ENCODE measurements at regions not wholly inside any gene's neighbourhood (a gene's known extent, or its start where the extent isn't known, plus 50 kb on each side); places are given as distances from the start of the nearest gene placed in this dataset.

GRCh38 chrX:114015966-114016365 lies 567.9 kb upstream of the HTR2C start:
- Histone ChIP-seq H3K36me3 (ENCODE audit: control insufficient read depth, insufficient read depth, low read length) (peaks cover 10% of the 10 kb centered on the region; the same call in 1 of the 3 replicates), H3K9me3 (replicated peaks; ENCODE audit: control insufficient read depth, insufficient read depth, low read depth, low read length) (no peaks in the 10 kb centered on the region), H3K9me1 (ENCODE audit: control insufficient read depth, insufficient read depth, low read length) (no peaks in the 10 kb centered on the region), H2AFZ (ENCODE audit: low read depth, low read length) (no peak overlapping the region), H3K27me3 (ENCODE audit: control insufficient read depth in 2 of 2, insufficient read depth in 2 of 2, low read length in 2 of 2) (no peaks in the 10 kb centered on the region), H3K9ac (ENCODE audit: insufficient read depth in 1 of 2, low read depth in 2 of 2, low read length in 2 of 2) (no peak overlapping the region), H3K4me2 (ENCODE audit: insufficient read depth, low read length) (no peak overlapping the region), H3K4me3 (no peak overlapping the region), H3K79me2 (ENCODE audit: control insufficient read depth, insufficient read depth, low read length) (no peaks in the 10 kb centered on the region; the same call in 2 of the 3 replicates), H3K27ac (ENCODE audit: extremely low read depth, low read depth, low read length) (no peak overlapping the region), H4K20me1 (replicated peaks; ENCODE audit: control insufficient read depth, insufficient read depth, low read length) (no peaks in the 10 kb centered on the region), H3K4me1 (replicated peaks in 1 of 2; ENCODE audit: control insufficient read depth in 2 of 2, insufficient read depth in 2 of 2, low read length in 2 of 2) (no peaks in the 10 kb centered on the region; a peak in 1 of 5 replicates)
- WGBS (ENCODE audit: insufficient coverage, low coverage, missing lambda C conversion rate): 38% methylated on average over 2 of the region's 6 CpGs
- ChIA-PET CTCF (ENCODE audit: low intra/inter-chr PET ratio) (no interaction called here), POLR2A (interaction anchor here (0.7 kb wide), 1 partner anchor 76 kb away, joined by 3 read pairs; no protein-coding TSS in a partner anchor)
- intact Hi-C loops (cut with micrococcal nuclease) (no loop called here), in situ Hi-C loops (cut with MboI) (no loop called here)
- no TSS peak for BruUV-seq (replicated peaks)
- DNase-seq (ENCODE audit: extremely low read depth in 1 of 4, low spot score in 3 of 4): no peak
- TF ChIP-seq RBM34 (IDR thresholded peaks at IDR 0.05; ENCODE audit: borderline replicate concordance, insufficient read depth, low read length) (no peak), EHMT2 (IDR thresholded peaks at IDR 0.05) (no peak), SREBF1 (IDR thresholded peaks at IDR 0.05; ENCODE audit: borderline replicate concordance, low read depth, low read length) (no peak), ZNF282 (CRISPR knock-in tag; IDR thresholded peaks at IDR 0.05) (no peak), ZNF239 (CRISPR knock-in tag; IDR thresholded peaks at IDR 0.05) (no peak), ZNF318 (IDR thresholded peaks at IDR 0.05; ENCODE audit: borderline replicate concordance in 1 of 2, low read depth in 1 of 2) (no peak), ZNF316 (IDR thresholded peaks at IDR 0.05) (no peak), CBX1 (IDR thresholded peaks at IDR 0.05; ENCODE audit: low read depth) (no peak), ZFP36 (IDR thresholded peaks at IDR 0.05; ENCODE audit: low read depth, low read length, partially characterized antibody) (no peak), GMEB1 (CRISPR knock-in tag; IDR thresholded peaks at IDR 0.05) (no peak), ARHGAP35 (IDR thresholded peaks at IDR 0.05; ENCODE audit: partially characterized antibody) (no peak)
- no peak for FAIRE-seq
- ATAC-seq: no peak

All from K562 (cell line).